Activated T-helper 1 cell treated with anti-CD3 and anti-CD28 coated beads, Interleukin-2, amount 50 U/mL, for 16 hours (primary cell): ENCODE measurements at regions not wholly inside any gene's neighbourhood (a gene's known extent, or its start where the extent isn't known, plus 50 kb on each side); places are given as distances from the start of the nearest gene placed in this dataset.
"Not testable (repeated sequence)": the region's sequence is repeated elsewhere in the genome, so short reads cannot be mapped to it uniquely, and the experiment has no call there.

ENCODE experiments used
- DNase-seq, 2 donors: peaks; one replicate each; pipeline ENCODE4 v3.0.0-alpha.2; 2020; ENCODE audit warnings: low read depth in 1 of 2, low spot score in 1 of 2

- no peak for DNase-seq
These were observed 303.3 kb downstream of the ARRDC4 start for GRCh38 chr15:98263787-98264186.

GRCh38 chr15:98266295-98266694 is 305.8 kb downstream of the ARRDC4 start:
- DNase-seq, result no peak

GRCh38 chr15:98268163-98268562 is 307.7 kb downstream of the ARRDC4 start:
- no peak for DNase-seq

GRCh38 chr15:98272625-98273024 is 312.1 kb downstream of the ARRDC4 start:
- DNase-seq, result no peak

- no peak for DNase-seq
These were observed 315.5 kb downstream of the ARRDC4 start for GRCh38 chr15:98276018-98276417.

- no peak for DNase-seq
These were observed 317.1 kb downstream of the ARRDC4 start for GRCh38 chr15:98277602-98278001.

GRCh38 chr15:98280284-98280975 is 319.9 kb downstream of the ARRDC4 start:
- no peak for DNase-seq

- no peak for DNase-seq
These were observed 320.6 kb downstream of the ARRDC4 start for GRCh38 chr15:98281130-98281529.

- DNase-seq, result no peak
These were observed 322.3 kb downstream of the ARRDC4 start for GRCh38 chr15:98282656-98283332.

- no peak for DNase-seq
These were observed 325.7 kb downstream of the ARRDC4 start for GRCh38 chr15:98286200-98286599.

- DNase-seq, result no peak
These were observed 326.3 kb downstream of the ARRDC4 start for GRCh38 chr15:98286831-98287230.

- no peak for DNase-seq
These were observed 327.6 kb downstream of the ARRDC4 start for GRCh38 chr15:98288091-98288590.

GRCh38 chr15:98289747-98290146 is 329.2 kb downstream of the ARRDC4 start:
- DNase-seq, result no peak

- no peak for DNase-seq
These were observed 332.1 kb downstream of the ARRDC4 start for GRCh38 chr15:98292442-98293240.

- DNase-seq, result no peak
These were observed 333.6 kb downstream of the ARRDC4 start for GRCh38 chr15:98294126-98294525.

GRCh38 chr15:98295101-98295759 is 334.7 kb downstream of the ARRDC4 start:
- DNase-seq, result not testable (repeated sequence)

GRCh38 chr15:98296653-98297052 is 336.1 kb downstream of the ARRDC4 start:
- DNase-seq, result no peak

GRCh38 chr15:98304371-98304770 is 343.9 kb downstream of the ARRDC4 start:
- no peak for DNase-seq

GRCh38 chr15:98308117-98308516 is 340.2 kb upstream of the IGF1R start:
- DNase-seq, result no peak

- peak; percentile 31 to 32 for DNase-seq
These were observed 336.7 kb upstream of the IGF1R start for GRCh38 chr15:98311566-98312188.

GRCh38 chr15:98312913-98313312 is 335.4 kb upstream of the IGF1R start:
- DNase-seq, result no peak
